ENCODE measurements at regions not wholly inside any gene's neighbourhood (a gene's known extent, or its start where the extent isn't known, plus 50 kb on each side); places are given as distances from the start of the nearest gene placed in this dataset.

- TF ChIP-seq POLR2A (IDR thresholded peaks at IDR 0.05; ENCODE audit: low read depth, low read length), result no peak
- DNase-seq (ENCODE audit: insufficient read length, low spot score) (no peak), FAIRE-seq (no peak)
These were observed 230.7 kb downstream of the TGFB2 start for GRCh38 chr1:218575856-218576255.

- TF ChIP-seq POLR2A (IDR thresholded peaks at IDR 0.05; ENCODE audit: low read depth, low read length), result no peak
- FAIRE-seq (no peak), DNase-seq (ENCODE audit: insufficient read length, low spot score) (no peak)
These were observed 237.5 kb downstream of the TGFB2 start for GRCh38 chr1:218582646-218583045.

- DNase-seq (ENCODE audit: insufficient read length, low spot score), result peak; percentile 27
- TF ChIP-seq POLR2A (IDR thresholded peaks at IDR 0.05; ENCODE audit: low read depth, low read length), result no peak
- FAIRE-seq, result peak; percentile 86
These were observed 239.5 kb downstream of the TGFB2 start for GRCh38 chr1:218584418-218585155.

- DNase-seq (ENCODE audit: insufficient read length, low spot score) (peak; percentile 72), FAIRE-seq (peak; percentile 82)
- peak; percentile 49; the same call in 1 of the 2 replicates for TF ChIP-seq POLR2A (IDR thresholded peaks at IDR 0.05; ENCODE audit: low read depth, low read length)
These were observed 240.5 kb downstream of the TGFB2 start for GRCh38 chr1:218585511-218586184.

GRCh38 chr1:218587900-218588299 lies 242.8 kb downstream of the TGFB2 start:
- DNase-seq (ENCODE audit: insufficient read length, low spot score) (no peak), FAIRE-seq (no peak)
- TF ChIP-seq POLR2A (IDR thresholded peaks at IDR 0.05; ENCODE audit: low read depth, low read length), result no peak

- FAIRE-seq (no peak), DNase-seq (ENCODE audit: insufficient read length, low spot score) (no peak)
- TF ChIP-seq POLR2A (IDR thresholded peaks at IDR 0.05; ENCODE audit: low read depth, low read length), result no peak
These were observed 243.5 kb downstream of the TGFB2 start for GRCh38 chr1:218588540-218589172.

GRCh38 chr1:218589487-218589886 lies 244.4 kb downstream of the TGFB2 start:
- FAIRE-seq (no peak), DNase-seq (ENCODE audit: insufficient read length, low spot score) (no peak)
- no peak for TF ChIP-seq POLR2A (IDR thresholded peaks at IDR 0.05; ENCODE audit: low read depth, low read length)

GRCh38 chr1:218591966-218592365 lies 246.8 kb downstream of the TGFB2 start:
- DNase-seq (ENCODE audit: insufficient read length, low spot score) (no peak), FAIRE-seq (no peak)
- TF ChIP-seq POLR2A (IDR thresholded peaks at IDR 0.05; ENCODE audit: low read depth, low read length), result no peak

GRCh38 chr1:218592688-218593087 lies 247.6 kb downstream of the TGFB2 start:
- FAIRE-seq (no peak), DNase-seq (ENCODE audit: insufficient read length, low spot score) (no peak)
- TF ChIP-seq POLR2A (IDR thresholded peaks at IDR 0.05; ENCODE audit: low read depth, low read length), result no peak

GRCh38 chr1:218600968-218601367 lies 255.8 kb downstream of the TGFB2 start:
- no peak for FAIRE-seq
- no peak for TF ChIP-seq POLR2A (IDR thresholded peaks at IDR 0.05; ENCODE audit: low read depth, low read length)
- no peak for DNase-seq (ENCODE audit: insufficient read length, low spot score)

GRCh38 chr1:218604217-218604616 lies 259.1 kb downstream of the TGFB2 start:
- FAIRE-seq (no peak), DNase-seq (ENCODE audit: insufficient read length, low spot score) (no peak)
- no peak for TF ChIP-seq POLR2A (IDR thresholded peaks at IDR 0.05; ENCODE audit: low read depth, low read length)

- FAIRE-seq (no peak), DNase-seq (ENCODE audit: insufficient read length, low spot score) (no peak)
- TF ChIP-seq POLR2A (IDR thresholded peaks at IDR 0.05; ENCODE audit: low read depth, low read length), result no peak
These were observed 266.9 kb downstream of the TGFB2 start for GRCh38 chr1:218611916-218612585.

- no peak for TF ChIP-seq POLR2A (IDR thresholded peaks at IDR 0.05; ENCODE audit: low read depth, low read length)
- DNase-seq (ENCODE audit: insufficient read length, low spot score), result no peak
These were observed 268.0 kb downstream of the TGFB2 start for GRCh38 chr1:218613105-218613504.

GRCh38 chr1:218614031-218614430 lies 268.9 kb downstream of the TGFB2 start:
- TF ChIP-seq POLR2A (IDR thresholded peaks at IDR 0.05; ENCODE audit: low read depth, low read length), result no peak
- FAIRE-seq (no peak), DNase-seq (ENCODE audit: insufficient read length, low spot score) (no peak)

More at GRCh38 chr1:218613105-218613504, 268.0 kb downstream of the TGFB2 start:
- no peak for FAIRE-seq
